Fibroblast of lung (primary cell): ENCODE measurements at regions not wholly inside any gene's neighbourhood (a gene's known extent, or its start where the extent isn't known, plus 50 kb on each side); places are given as distances from the start of the nearest gene placed in this dataset.

Experiments
- DNase-seq, 2 donors: peaks; one replicate each; pipeline versions ENCODE4 v3.0.0 to v3.0.0-alpha.2; 2010; ENCODE audit warnings: low read depth in 2 of 2
- H2AFZ ChIP-seq: 2 replicates; pipeline ENCODE4 v1.5.1; 2012; ENCODE audit warnings: low read length, control low read depth, inconsistent platforms
- H3K27ac ChIP-seq: 2 replicates; pipeline ENCODE4 v1.5.1; 2011; ENCODE audit warnings: low read length, control low read depth; ENCODE audit not compliant: insufficient read depth
- H3K27me3 ChIP-seq: 2 replicates; pipeline ENCODE4 v1.5.1; 2011; ENCODE audit warnings: mild to moderate bottlenecking, low read length; ENCODE audit not compliant: control insufficient read depth, insufficient read depth
- H3K36me3 ChIP-seq: 2 replicates; pipeline ENCODE4 v1.5.1; 2011; ENCODE audit warnings: low read length; ENCODE audit not compliant: control insufficient read depth, insufficient read depth
- H3K4me1 ChIP-seq: 2 replicates; pipeline ENCODE4 v1.5.1; 2011; ENCODE audit warnings: low read length; ENCODE audit not compliant: control insufficient read depth, insufficient read depth; ENCODE audit errors: extremely low read depth
- H3K4me2 ChIP-seq: 2 replicates; pipeline ENCODE4 v1.5.1; 2011; ENCODE audit warnings: low read length, control low read depth; ENCODE audit not compliant: insufficient read depth; ENCODE audit errors: extremely low read depth
- H3K4me3 ChIP-seq, 4 experiments: fragments of 200-600 bp in 1 of 4; sonication (generic) in 1 of 4; replicated peaks in 1 of 4; 2 replicates each; pipeline ENCODE4 v1.5.1; 2011 to 2016; ENCODE audit warnings: low read length in 4 of 4, low read depth in 3 of 4, mild to moderate bottlenecking in 3 of 4, control low read depth in 2 of 4, inconsistent platforms in 1 of 4, mixed read lengths in 1 of 4; ENCODE audit not compliant: insufficient read depth in 1 of 4; ENCODE audit errors: control extremely low read depth in 1 of 4
- H3K79me2 ChIP-seq: 2 replicates; pipeline ENCODE4 v1.5.1; 2012; ENCODE audit warnings: mild to moderate bottlenecking, low read length, inconsistent platforms; ENCODE audit not compliant: control insufficient read depth, insufficient read depth
- H3K9ac ChIP-seq: 2 replicates; pipeline ENCODE4 v1.5.1; 2011; ENCODE audit warnings: mild to moderate bottlenecking, low read length, control low read depth; ENCODE audit not compliant: insufficient read depth
- H3K9me3 ChIP-seq: 2 replicates; pipeline ENCODE4 v1.5.1; 2012; ENCODE audit warnings: low read depth, low read length; ENCODE audit not compliant: control insufficient read depth, insufficient read depth
- H4K20me1 ChIP-seq: 2 replicates; pipeline ENCODE4 v1.5.1; 2011; ENCODE audit warnings: low read length; ENCODE audit not compliant: control insufficient read depth, insufficient read depth; ENCODE audit errors: extremely low read depth
- EZH2 ChIP-seq: IDR thresholded peaks from 2 replicates; pipeline ENCODE4 v1.5.1; 2012; ENCODE audit warnings: low read length, control low read depth, mild to moderate bottlenecking; ENCODE audit errors: missing control alignments
- TF ChIP-seq, protein P1 (sequence below), 2 donors: IDR thresholded peaks in 1 of 2; conservative IDR thresholded peaks in 1 of 2; 1 replicate in 1 of 2; 2 replicates in 1 of 2; pipeline ENCODE4 v1.5.1; 2011 to 2012; ENCODE audit warnings: low read length in 2 of 2, control low read depth in 1 of 2, inconsistent platforms in 1 of 2, low read depth in 1 of 2, mild to moderate bottlenecking in 1 of 2

GRCh38 chr10:94115725-94116124 lies 122.0 kb downstream of the PLCE1 start:
- Histone ChIP-seq H3K27ac (no peak overlapping the region), H3K79me2 (no peaks in the 10 kb centered on the region), H3K9me3 (no peaks in the 10 kb centered on the region), H3K9ac (no peak overlapping the region), H4K20me1 (no peaks in the 10 kb centered on the region), H2AFZ (no peak overlapping the region), H3K4me2 (no peak overlapping the region), H3K27me3 (no peaks in the 10 kb centered on the region), H3K4me3 (no peak overlapping the region), H3K4me1 (no peaks in the 10 kb centered on the region), H3K36me3 (no peaks in the 10 kb centered on the region)
- peak in 1 of 2 donors; percentile 49 for DNase-seq
- TF ChIP-seq, protein P1, sequence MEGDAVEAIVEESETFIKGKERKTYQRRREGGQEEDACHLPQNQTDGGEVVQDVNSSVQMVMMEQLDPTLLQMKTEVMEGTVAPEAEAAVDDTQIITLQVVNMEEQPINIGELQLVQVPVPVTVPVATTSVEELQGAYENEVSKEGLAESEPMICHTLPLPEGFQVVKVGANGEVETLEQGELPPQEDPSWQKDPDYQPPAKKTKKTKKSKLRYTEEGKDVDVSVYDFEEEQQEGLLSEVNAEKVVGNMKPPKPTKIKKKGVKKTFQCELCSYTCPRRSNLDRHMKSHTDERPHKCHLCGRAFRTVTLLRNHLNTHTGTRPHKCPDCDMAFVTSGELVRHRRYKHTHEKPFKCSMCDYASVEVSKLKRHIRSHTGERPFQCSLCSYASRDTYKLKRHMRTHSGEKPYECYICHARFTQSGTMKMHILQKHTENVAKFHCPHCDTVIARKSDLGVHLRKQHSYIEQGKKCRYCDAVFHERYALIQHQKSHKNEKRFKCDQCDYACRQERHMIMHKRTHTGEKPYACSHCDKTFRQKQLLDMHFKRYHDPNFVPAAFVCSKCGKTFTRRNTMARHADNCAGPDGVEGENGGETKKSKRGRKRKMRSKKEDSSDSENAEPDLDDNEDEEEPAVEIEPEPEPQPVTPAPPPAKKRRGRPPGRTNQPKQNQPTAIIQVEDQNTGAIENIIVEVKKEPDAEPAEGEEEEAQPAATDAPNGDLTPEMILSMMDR (conservative IDR thresholded peaks at IDR 0.05 in 1 of 2, IDR thresholded peaks at IDR 0.05 in 1 of 2; ENCODE audit: low read depth in 1 of 2, low read length in 2 of 2): no peak
- no peak for TF ChIP-seq EZH2

- Histone ChIP-seq H4K20me1 (no peaks in the 10 kb centered on the region), H3K27me3 (no peaks in the 10 kb centered on the region), H2AFZ (no peak overlapping the region), H3K9ac (no peak overlapping the region), H3K9me3 (no peaks in the 10 kb centered on the region), H3K4me3 (no peak overlapping the region), H3K4me1 (peaks cover 2% of the 10 kb centered on the region), H3K79me2 (no peaks in the 10 kb centered on the region), H3K4me2 (no peak overlapping the region), H3K27ac (no peak overlapping the region), H3K36me3 (no peaks in the 10 kb centered on the region)
- TF ChIP-seq, protein P1 (conservative IDR thresholded peaks at IDR 0.05 in 1 of 2, IDR thresholded peaks at IDR 0.05 in 1 of 2; ENCODE audit: low read depth in 1 of 2, low read length in 2 of 2): no peak
- TF ChIP-seq EZH2: no peak
- DNase-seq: no peak
These were observed 123.1 kb downstream of the PLCE1 start for GRCh38 chr10:94116848-94117247.

- Histone ChIP-seq H3K4me1 (peaks cover 23% of the 10 kb centered on the region), H3K4me3 (no peak overlapping the region), H3K9me3 (no peaks in the 10 kb centered on the region), H3K27me3 (no peaks in the 10 kb centered on the region), H3K27ac (peak overlapping the region; percentile 30), H3K79me2 (no peaks in the 10 kb centered on the region), H4K20me1 (no peaks in the 10 kb centered on the region), H3K9ac (no peak overlapping the region), H2AFZ (no peak overlapping the region), H3K36me3 (no peaks in the 10 kb centered on the region), H3K4me2 (no peak overlapping the region)
- DNase-seq: peak in 1 of 2 donors; percentile 49
- TF ChIP-seq EZH2: no peak
- TF ChIP-seq, protein P1 (conservative IDR thresholded peaks at IDR 0.05 in 1 of 2, IDR thresholded peaks at IDR 0.05 in 1 of 2; ENCODE audit: low read depth in 1 of 2, low read length in 2 of 2): no peak
These were observed 128.5 kb downstream of the PLCE1 start for GRCh38 chr10:94122211-94122610.
